ENCODE measurements at regions not wholly inside any gene's neighbourhood (a gene's known extent, or its start where the extent isn't known, plus 50 kb on each side); places are given as distances from the start of the nearest gene placed in this dataset.

GRCh38 chr3:31349001-31349748 lies 183.6 kb upstream of the STT3B start:
- no peak for DNase-seq (ENCODE audit: low read depth)

- DNase-seq (ENCODE audit: low read depth), result no peak
Measured at GRCh38 chr3:31350307-31350706, 182.4 kb upstream of the STT3B start.

- DNase-seq (ENCODE audit: low read depth), result no peak
Measured at GRCh38 chr3:31352331-31352730, 180.4 kb upstream of the STT3B start.

- no peak for DNase-seq (ENCODE audit: low read depth)
Measured at GRCh38 chr3:31353166-31353565, 179.6 kb upstream of the STT3B start.

GRCh38 chr3:31354373-31354772 lies 178.4 kb upstream of the STT3B start:
- DNase-seq (ENCODE audit: low read depth), result no peak

GRCh38 chr3:31355807-31356206 lies 176.9 kb upstream of the STT3B start:
- no peak for DNase-seq (ENCODE audit: low read depth)

- no peak for DNase-seq (ENCODE audit: low read depth)
Measured at GRCh38 chr3:31356941-31357340, 175.8 kb upstream of the STT3B start.

- no peak for DNase-seq (ENCODE audit: low read depth)
Measured at GRCh38 chr3:31357451-31357850, 175.3 kb upstream of the STT3B start.

- no peak for DNase-seq (ENCODE audit: low read depth)
Measured at GRCh38 chr3:31358473-31359070, 174.2 kb upstream of the STT3B start.

- no peak for DNase-seq (ENCODE audit: low read depth)
Measured at GRCh38 chr3:31361371-31362273, 171.1 kb upstream of the STT3B start.

- DNase-seq (ENCODE audit: low read depth), result no peak
Measured at GRCh38 chr3:31364188-31364587, 168.5 kb upstream of the STT3B start.

GRCh38 chr3:31364711-31365110 lies 168.0 kb upstream of the STT3B start:
- DNase-seq (ENCODE audit: low read depth), result no peak

- no peak for DNase-seq (ENCODE audit: low read depth)
Measured at GRCh38 chr3:31367518-31367917, 165.2 kb upstream of the STT3B start.

- DNase-seq (ENCODE audit: low read depth), result no peak
Measured at GRCh38 chr3:31369637-31370379, 162.9 kb upstream of the STT3B start.

- DNase-seq (ENCODE audit: low read depth), result no peak
Measured at GRCh38 chr3:31370380-31370666, 162.4 kb upstream of the STT3B start.

GRCh38 chr3:31370681-31371080 lies 162.0 kb upstream of the STT3B start:
- DNase-seq (ENCODE audit: low read depth), result no peak

- no peak for DNase-seq (ENCODE audit: low read depth)
Measured at GRCh38 chr3:31371484-31372177, 161.1 kb upstream of the STT3B start.

GRCh38 chr3:31373681-31374080 lies 159.0 kb upstream of the STT3B start:
- no peak for DNase-seq (ENCODE audit: low read depth)

- DNase-seq (ENCODE audit: low read depth), result no peak
Measured at GRCh38 chr3:31377045-31377642, 155.6 kb upstream of the STT3B start.

GRCh38 chr3:31378231-31378630 lies 154.5 kb upstream of the STT3B start:
- DNase-seq (ENCODE audit: low read depth), result no peak

GRCh38 chr3:31379598-31379997 lies 153.1 kb upstream of the STT3B start:
- DNase-seq (ENCODE audit: low read depth), result no peak

Measured in stimulated activated CD8-positive, alpha-beta memory T cell treated with anti-CD3 and anti-CD28 coated beads, Interleukin-7, amount 100 ng/mL, for 24 hours (primary cell).